Right renal pelvis (tissue), 4 donors: ENCODE measurements at regions not wholly inside any gene's neighbourhood (a gene's known extent, or its start where the extent isn't known, plus 50 kb on each side); places are given as distances from the start of the nearest gene placed in this dataset.

Experiments
- DNase-seq, 4 donors: peaks; one replicate each; pipeline ENCODE4 v3.0.0-alpha.2; 2013; ENCODE audit warnings: low read depth in 4 of 4, low spot score in 3 of 4, missing footprints in 1 of 4

DNA sequence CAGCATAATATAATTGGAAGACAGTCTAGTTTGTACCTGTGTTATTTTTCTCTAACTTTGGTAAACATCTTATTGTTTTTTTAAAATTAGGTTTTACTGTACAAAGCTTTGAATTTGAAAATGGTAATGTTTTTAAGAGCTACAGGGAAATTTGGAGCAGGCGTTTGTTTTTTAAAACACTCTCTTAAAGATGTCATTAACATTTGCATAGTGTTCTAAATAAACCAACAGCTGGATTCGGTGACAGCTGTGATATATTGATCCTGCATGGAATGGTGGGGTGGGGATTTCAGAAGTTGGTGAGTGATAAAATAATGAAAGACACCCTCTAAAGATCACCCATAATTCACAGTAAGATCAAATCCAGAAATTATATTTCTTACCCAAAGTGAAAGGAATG is 97.9 kb upstream of the PRL start:
- DNase-seq = no peak

- no peak for DNase-seq
Observed at GRCh38 chr6:22399693-22400092, 102.9 kb upstream of the PRL start.

- no peak for DNase-seq
Observed at GRCh38 chr6:22401206-22401605, 104.4 kb upstream of the PRL start.

DNA sequence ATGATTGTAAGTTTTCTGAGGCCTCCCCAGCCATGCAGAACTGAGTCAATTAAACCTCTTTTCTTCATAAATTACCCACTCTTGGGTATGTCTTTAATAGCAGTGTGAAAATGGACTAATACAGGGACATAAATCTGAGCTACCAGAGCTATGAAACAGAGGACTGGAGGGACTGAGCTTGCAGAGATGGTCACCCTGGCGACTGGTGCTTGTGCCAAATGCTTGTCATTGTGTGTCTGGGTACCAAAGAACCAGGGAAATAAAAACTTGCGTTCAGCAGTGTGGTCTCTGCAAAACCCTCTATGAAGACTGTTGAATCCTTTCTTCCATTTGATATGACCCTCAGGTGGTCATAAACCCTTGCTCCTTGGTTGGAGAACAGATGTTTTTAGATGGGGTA is 105.1 kb upstream of the PRL start:
- DNase-seq = no peak

- no peak for DNase-seq
Observed at GRCh38 chr6:22409486-22409885, 112.7 kb upstream of the PRL start.

- no peak for DNase-seq
Observed at GRCh38 chr6:22411376-22412105, 114.7 kb upstream of the PRL start.

DNA sequence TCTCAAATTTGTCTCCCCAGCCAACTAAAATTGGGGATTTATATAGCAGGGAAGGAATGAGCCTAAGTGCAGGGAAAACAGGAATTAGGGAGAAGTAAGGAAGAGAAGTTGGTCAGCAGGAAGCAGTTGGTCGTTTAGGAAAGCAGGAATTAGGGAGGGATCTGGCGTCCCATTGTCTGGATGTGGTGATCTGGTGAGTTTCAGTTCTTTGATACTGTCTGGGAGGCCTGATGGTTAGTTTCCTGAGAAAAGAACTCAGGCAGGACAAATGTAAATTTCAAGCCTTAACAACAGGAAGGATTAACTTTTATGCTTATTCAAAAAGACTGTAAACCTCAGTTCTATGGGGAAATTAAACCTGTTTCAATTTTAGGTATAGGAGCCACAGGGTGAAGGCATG is 116.2 kb upstream of the PRL start:
- no peak for DNase-seq

- no peak for DNase-seq
Observed at GRCh38 chr6:22413681-22414311, 117.0 kb upstream of the PRL start.

GRCh38 chr6:22418714-22419113 is 121.9 kb upstream of the PRL start:
- DNase-seq = no peak

GRCh38 chr6:22421198-22421597 is 124.4 kb upstream of the PRL start:
- no peak for DNase-seq

GRCh38 chr6:22424196-22424595 is 127.4 kb upstream of the PRL start:
- no peak for DNase-seq

GRCh38 chr6:22432060-22432459 is 135.2 kb upstream of the PRL start:
- DNase-seq = peak in 1 of 4 donors; percentile 10

DNA sequence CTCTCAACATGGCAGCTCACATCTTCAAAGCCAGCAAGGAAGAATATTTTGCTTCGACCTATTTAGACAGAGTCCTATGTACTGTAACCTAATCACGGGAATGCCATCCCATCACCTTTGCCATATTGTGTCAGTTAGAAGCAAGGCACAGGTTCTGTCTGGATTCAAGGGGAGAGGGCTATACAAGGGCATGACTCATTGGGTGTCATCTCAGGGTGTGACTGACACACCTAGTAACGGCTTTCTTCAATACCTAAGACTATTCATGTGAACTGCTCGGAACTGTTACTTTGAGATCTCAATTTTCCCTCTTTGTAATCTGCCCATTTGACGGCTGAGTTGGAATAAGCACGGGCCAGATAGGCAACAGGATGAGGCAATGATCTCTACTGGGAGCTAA is 135.6 kb upstream of the HDGFL1 start:
- no peak for DNase-seq

DNA sequence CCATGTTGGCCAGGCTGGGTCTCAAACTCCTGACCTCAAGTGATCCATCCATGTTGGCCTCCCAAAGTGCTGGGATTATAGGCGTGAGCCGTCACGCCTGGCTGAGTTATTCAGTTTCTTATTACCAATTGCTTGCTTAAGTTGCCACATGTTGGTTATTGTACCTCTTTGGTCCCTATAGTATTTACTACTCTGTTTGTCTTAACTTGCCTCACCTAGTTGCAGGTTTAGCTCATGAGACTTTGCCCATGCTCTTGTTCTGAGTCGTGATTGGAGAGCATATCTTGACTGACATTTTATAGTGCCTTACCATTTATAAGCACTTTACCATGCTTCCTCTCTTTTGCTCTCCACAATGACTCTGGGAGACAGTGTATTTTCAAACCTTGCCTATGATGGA is 134.2 kb upstream of the HDGFL1 start:
- DNase-seq = no peak

DNA sequence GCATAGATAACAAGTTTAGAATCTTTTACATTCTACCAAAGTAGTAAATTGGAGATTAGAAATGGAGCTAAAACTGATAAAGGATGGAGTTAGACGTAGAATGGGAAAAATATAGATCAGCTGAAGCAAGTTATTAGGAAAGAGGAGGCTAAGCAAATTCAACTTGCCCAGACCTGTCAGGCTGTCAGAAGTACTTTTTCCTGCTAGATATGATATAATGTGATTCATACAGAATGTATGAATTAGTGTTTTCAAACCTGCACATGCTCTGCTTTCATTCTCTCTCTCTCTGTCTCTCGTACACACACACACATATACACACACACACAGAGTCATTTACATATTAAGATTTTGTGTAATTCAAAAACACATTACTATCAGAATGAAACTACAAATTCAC is 133.2 kb upstream of the HDGFL1 start:
- DNase-seq = no peak

GRCh38 chr6:22437665-22438064 is 131.7 kb upstream of the HDGFL1 start:
- no peak for DNase-seq

DNA sequence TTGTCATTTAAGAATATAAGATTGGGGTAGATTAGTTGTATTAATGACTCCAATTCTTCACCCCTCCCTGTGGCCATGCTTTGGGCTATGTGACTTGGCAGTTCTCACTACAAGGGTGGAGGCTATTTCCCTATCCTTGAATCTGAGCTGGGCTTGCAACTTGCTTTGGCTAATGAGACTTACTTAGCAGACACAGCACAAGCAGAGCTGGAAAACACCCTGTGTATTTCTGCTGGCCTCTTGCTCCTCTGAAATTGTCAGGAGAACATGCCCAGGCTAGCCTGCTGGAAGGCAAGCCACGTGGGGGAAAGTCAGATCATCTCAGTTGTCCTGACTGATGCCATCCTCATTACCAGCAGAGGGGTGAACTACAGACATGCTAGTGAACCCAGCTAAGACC is 126.5 kb upstream of the HDGFL1 start:
- DNase-seq = no peak

GRCh38 chr6:22444330-22444729 is 125.0 kb upstream of the HDGFL1 start:
- DNase-seq = no peak

GRCh38 chr6:22445946-22446345 is 123.4 kb upstream of the HDGFL1 start:
- no peak for DNase-seq

DNA sequence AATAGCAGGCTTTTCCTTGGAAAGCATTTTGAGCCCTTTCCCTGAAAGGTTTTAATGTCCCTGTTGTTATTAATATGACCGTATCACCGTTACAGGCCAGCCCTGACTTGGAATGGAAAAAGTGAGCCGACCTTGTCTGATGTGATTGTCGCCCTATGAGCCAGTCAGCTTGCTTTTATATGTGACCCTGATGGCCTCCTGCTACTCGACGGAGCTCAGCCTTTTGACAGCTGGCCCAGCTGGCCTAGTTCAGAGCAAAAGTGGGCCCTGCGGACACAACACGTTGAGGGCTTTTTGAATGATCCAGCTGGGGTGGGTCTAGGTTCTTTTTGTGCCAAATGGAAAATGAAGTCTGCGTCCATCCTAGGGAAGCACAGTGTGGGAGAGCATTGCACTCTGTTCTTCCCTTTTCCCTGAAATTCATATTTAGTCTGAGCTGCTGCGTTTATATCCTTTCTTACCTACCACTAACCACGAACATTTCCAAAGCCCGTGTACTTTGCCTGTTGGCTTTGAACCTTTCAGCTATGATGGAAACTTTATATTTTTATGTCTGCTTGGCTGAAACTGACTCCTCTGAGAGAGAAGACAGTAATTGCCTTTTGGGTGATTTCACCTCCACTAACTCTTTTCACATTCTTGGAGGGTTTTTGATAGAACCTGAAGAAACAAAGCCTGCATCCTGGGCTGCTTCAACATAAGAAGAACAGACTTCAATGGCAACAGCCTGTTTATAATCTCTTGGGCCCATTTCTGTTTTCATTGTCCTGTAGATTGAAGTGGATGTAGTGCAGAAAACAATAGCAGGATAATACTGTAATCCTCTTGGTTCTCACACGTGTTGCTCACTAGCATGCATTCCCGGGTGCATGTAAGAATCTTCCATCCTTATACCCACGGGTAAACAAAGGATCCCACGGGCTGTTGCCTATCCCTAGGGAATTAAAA is 121.8 kb upstream of the HDGFL1 start:
- peak in 1 of 4 donors; percentile 16 for DNase-seq

- peak in 3 of 4 donors; percentile 43 to 75 (median 56) for DNase-seq
Observed at GRCh38 chr6:22448291-22448711, 121.1 kb upstream of the HDGFL1 start.
